NCI-H2196 treated with DMSO at 0.1 percent for 48 hours (cell line): ENCODE measurements at regions not wholly inside any gene's neighbourhood (a gene's known extent, or its start where the extent isn't known, plus 50 kb on each side); places are given as distances from the start of the nearest gene placed in this dataset.

Experiments
- DNase-seq: peaks from one replicate; lab custom pipeline; 2025; ENCODE audit not compliant: unreplicated experiment; lab: John Stamatoyannopoulos, UW

DNA sequence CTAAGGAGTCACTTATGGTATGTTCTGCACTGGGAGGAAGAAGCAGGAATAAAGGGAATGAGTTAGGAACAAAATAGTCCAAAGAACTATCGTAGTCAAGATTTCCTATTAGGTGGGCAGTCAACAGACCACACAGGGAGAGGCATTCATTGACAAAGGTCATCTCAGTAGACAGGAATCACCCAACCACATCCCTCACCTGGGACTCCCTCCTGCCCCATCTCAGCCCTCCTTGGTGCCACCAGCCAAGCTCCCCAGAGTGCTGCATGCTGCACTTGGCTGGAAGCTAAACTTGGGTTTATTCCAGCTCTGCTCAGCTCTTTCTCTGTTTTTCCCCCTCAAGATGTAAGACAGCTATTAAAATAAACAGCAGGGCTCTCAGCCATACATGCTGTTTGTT is 72.3 kb upstream of the CTNNB1 start:
- DNase-seq, result no peak

DNA sequence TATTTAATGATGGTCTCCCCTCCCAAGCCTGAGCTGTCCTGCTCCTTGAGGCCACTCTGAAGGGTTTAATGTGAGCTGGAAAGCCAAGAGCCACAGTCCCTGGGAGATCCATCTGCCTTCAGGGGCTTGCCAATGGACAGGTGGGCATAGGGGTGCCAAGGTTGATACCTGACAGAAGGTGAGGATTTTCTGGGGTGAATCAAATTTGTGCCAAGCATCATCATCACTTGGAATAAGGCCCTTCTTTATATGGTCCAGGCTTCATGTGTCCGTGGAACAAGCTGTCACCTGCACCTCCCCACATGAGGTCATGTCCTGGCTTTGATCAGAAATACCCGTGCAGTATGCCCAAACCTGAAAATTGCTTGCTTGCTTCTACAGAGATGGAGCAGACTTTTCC is 71.9 kb upstream of the CTNNB1 start:
- DNase-seq, result no peak

DNA sequence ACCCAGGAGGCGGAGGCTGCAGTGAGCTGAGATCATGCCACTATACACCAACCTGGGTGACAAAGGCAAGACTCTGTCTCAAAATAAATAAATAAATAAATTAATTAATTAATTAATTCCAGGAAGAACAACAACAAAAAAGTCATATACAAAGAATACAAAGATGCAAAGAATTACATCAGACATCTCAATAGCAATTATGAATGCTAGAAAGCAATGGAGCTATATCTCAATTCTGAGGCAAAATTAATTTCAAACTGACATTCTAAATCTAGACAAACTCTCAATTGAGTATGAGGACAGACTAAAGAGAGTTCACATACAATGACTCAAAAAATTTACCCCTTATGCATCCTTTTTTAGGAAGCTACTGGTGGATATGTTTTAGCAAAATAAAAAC is 69.6 kb upstream of the CTNNB1 start:
- DNase-seq, result no peak

DNA sequence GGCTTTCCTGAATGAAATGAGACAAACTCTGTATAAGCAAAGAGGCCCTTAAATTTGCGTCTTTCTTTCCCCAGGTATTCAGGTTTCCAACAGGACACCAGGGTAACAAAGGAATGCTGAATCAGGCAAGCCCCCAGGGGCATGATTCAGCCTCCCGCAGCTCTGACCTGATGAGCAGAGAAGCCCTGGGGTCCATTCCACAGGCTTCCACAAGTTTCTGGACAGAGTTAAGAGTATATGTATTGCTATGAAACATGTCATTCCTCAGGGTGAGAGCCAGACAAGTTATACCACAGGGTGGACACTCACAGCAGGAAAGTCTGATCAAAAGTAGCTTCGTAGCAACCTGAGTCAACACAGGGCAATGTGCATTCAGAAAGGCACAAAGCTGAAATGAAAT is 68.1 kb upstream of the CTNNB1 start:
- DNase-seq, result no peak

DNA sequence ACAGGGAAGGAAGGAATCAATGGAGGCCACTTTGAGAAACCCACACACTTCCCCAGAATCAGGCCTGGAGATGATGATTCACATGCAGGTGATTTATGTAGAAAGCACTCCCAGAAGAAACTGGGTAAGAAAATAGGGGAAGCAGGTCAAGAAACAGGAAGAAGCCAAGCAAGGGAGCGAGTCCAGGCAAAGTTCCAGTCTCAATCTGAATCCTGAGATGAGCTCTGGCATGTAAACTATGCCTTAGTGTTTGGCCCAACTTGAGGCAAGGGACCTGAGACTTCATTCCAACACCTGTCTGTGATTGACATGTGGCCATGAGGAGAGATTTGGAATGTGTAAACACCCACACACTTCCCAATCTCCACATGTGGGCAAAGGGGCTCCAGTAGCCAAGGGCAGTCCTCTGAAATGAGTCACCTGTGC is 61.6 kb upstream of the CTNNB1 start:
- DNase-seq, result no peak

DNA sequence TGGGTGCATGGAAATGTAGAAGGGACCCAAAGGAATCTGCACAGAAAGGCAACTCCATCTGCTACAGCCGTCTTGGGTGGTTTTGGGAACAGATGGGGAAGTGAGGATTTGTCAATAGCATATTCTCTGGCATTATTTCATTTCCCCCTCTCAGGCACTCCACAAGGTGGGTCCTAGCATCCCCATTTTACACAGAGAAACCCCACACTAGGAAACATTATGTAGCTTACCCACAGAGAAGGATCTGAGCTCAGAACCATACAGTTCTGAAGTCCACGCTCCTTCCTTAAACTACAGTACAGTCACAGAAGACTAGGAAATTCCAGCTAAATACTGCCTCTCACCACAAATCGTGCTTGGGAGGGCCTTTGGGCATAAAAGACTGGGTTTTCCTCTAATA is 61.2 kb upstream of the CTNNB1 start:
- DNase-seq, result no peak

DNA sequence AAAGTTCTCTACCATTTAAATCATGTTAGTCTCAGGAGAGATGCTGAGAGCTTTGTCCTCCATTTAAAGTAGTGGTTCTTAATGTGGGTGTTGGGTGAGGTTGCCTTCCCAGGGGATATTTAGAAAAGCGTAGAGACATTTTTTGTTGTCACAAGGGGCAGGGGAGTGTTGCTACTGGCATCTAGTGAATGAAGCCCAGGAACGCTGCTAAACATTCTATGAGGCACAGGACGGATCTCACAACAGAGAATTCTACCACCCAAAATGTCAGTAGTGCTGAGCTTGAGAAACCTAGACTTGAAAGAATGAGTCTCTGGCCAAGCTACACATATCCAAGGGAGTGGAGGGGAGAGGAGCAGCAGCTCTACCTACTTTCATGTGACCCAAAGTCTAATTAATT is 60.7 kb upstream of the CTNNB1 start:
- DNase-seq, result no peak

DNA sequence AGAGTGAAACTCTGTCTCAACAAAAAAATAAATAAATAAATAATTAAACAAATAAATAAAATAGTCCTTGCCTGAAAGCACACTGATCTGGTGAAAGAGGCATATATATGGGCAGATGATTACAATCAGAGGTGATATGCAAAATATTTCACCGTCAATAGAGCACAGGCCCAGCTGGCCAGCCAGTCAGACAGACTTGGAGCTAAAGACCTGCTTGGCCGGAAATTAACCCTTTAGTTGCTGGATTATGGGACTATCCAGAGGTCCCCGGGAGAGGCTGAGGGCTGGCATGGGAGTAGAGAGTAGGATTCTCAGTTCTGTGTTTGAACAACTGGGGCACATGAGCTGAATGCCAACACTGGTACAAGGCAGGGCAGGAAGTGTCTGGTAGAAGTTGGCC is 59.1 kb upstream of the CTNNB1 start:
- no peak for DNase-seq

DNA sequence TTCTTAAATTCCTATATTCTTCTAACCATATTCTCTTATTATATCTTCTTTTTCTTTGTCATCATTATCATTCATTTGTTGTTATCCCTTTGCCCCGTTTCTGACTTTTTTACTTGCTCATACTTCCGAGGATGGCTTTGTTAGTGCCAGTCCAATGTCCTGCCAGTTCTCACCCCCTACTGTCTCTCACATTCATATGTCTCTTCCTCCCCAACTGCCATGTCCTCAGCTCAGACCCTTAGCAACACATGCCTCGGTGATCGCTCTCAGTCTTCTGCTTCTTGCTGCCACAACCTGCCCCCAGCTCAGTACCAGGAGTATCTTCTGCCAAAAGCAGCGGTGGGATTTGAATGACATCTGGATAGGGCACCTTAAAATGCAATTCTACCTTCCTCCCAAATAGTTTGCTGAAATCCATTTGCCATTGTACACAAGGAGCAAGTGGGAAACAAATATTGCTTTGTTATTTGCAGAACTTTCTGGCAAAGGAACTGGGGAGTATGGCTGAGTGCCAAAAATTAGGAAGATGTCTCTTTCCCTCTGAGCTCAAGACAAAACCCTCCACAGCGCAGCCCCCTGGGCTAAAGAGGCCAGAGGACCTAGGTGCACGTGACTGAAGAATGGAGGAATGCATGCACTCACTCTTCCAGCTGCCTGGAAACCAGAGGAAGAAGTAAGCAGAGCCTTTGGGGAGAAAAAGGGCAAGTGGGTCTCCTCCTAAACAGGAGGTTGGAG is 57.7 kb upstream of the CTNNB1 start:
- DNase-seq, result no peak

DNA sequence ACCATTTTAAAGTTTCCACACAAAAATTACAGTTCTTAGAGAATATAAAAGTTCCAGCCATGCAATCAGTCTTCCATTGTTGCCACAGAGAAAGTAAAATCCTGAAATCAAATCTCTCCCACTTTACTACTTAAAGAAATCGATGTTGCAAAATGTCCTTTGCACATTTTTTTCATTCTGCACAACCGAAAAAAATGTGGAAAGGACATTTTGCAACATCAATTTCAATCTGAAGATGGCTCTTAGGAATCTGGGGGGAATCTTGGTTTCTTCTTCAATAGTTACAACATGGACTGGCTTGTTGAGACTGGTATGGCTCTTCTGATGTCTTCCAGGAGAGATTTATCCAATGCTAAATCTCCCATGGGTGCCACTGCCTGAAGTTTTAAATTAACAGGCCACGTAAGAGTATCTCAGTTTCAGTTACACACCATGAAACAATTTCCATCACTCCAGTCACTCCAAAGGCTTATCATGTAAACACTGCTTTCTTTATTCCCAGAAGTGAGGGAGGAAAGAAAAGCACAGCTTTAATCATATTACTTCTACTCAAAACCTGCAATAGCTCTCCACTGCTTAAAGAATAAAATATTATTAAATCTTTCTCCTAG is 55.8 kb upstream of the CTNNB1 start:
- DNase-seq, result no peak

DNA sequence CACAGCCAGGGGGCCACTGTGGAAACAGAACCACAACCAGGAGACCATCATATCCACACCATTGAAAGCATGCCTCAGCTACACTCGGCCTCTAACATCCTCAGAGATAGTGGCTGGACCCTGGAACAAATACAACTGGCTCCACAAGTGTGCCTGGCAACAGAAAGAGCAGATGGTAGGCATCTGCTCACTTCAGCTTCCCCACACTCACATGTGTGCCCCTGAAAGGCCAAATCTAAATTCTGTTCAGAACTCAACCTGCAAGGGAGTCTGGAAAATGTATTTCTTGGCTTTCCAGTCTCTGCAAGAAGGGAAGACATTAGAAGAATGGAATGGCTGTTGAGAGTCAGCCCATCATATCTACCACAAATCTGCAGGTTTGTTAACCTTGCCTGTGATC is 54.7 kb upstream of the CTNNB1 start:
- no peak for DNase-seq

DNA sequence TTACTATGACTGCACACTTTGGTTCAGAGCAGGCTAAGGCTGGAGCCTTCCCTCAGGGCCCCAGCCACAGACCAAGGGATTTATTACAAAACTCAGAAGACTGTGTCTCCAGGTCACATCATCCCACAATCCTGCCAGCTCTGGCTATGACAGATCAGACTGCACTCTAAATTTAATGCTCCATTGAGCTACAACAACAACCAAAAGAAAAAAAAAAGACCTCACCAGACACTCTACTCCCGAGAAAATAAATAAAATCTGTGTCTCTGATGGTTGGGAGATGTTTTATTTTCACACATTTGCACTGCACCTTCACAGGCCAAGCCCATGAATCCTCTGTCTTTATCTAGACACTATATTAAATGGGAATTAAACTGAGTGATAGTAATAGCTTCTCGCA is 50.8 kb upstream of the CTNNB1 start:
- DNase-seq, result no peak

DNA sequence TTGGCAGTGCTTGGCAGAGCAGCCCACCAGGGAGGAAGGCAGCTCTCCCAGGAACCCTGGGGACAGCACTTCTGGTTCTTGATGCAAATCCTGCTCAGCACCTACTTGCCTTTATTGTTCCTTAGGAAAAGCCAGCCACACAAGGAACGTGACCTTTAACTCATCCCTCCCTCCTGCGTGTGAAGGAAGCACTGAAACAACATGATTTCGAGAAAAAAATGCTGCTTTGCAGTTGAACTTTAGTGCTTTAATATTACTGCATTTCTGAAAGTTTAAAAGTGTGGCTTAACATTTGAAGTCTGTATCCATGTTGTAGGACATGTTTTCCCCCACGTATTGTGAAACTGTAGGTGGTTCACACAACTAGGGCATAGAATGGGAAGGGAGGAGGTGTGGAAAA is 50.4 kb upstream of the CTNNB1 start:
- DNase-seq, result no peak
